Duodenal mucosa (tissue), 2 donors: ENCODE measurements at regions not wholly inside any gene's neighbourhood (a gene's known extent, or its start where the extent isn't known, plus 50 kb on each side); places are given as distances from the start of the nearest gene placed in this dataset.

Experiments used
- H3K27ac ChIP-seq: one replicate; pipeline ENCODE4 v1.7.0; 2013; ENCODE audit warnings: low read depth, low read length
- H3K27me3 ChIP-seq, 2 donors: one replicate each; pipeline ENCODE4 v1.7.0; 2013; ENCODE audit warnings: low read length in 2 of 2, control low read depth in 1 of 2; ENCODE audit not compliant: insufficient read depth in 2 of 2, control insufficient read depth in 1 of 2
- H3K36me3 ChIP-seq, 2 donors: one replicate each; pipeline ENCODE4 v1.7.0; 2013; ENCODE audit warnings: low read length in 2 of 2, control low read depth in 1 of 2; ENCODE audit not compliant: insufficient read depth in 2 of 2, control insufficient read depth in 1 of 2
- H3K4me1 ChIP-seq, 2 donors: one replicate each; pipeline ENCODE4 v1.7.0; 2013; ENCODE audit warnings: low read length in 2 of 2, control low read depth in 1 of 2; ENCODE audit not compliant: insufficient read depth in 2 of 2, control insufficient read depth in 1 of 2
- H3K4me3 ChIP-seq, 2 donors: one replicate each; pipeline ENCODE4 v1.7.0; 2013; ENCODE audit warnings: low read length in 2 of 2, low read depth in 1 of 2
- H3K9ac ChIP-seq, 2 donors: one replicate each; pipeline ENCODE4 v1.7.0; 2013; ENCODE audit warnings: low read length in 2 of 2, low read depth in 1 of 2
- H3K9me3 ChIP-seq, 2 donors: one replicate each; pipeline ENCODE4 v1.7.0; 2013; ENCODE audit warnings: low read length in 2 of 2, control low read depth in 1 of 2; ENCODE audit not compliant: control insufficient read depth in 1 of 2

DNA sequence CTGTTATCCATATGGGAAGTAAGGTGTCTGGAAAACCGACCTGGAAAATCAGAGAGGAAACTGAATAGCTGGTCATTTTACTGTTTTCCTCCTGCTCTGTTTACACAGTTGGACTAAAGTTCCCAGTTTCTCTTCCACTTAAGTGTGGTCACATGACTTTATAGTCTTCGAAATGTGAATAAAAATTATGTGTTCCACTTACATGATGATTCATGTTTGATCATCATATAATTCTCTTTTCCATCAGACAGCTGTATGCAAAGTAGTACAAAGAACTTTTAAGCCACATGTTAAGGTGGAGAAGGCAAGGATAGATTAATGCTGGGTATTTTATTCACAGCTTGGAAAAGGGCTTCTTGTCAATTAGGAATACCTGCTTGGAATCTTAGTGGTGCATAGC lies 525.5 kb upstream of the BCHE start:
- no peaks in the 10 kb centered on the region for H3K9me3 ChIP-seq
- H3K27ac ChIP-seq, result no peak overlapping the region
- no peaks in the 10 kb centered on the region for H3K27me3 ChIP-seq
- H3K4me1 ChIP-seq, result no peaks in the 10 kb centered on the region
- H3K9ac ChIP-seq, result no peak overlapping the region
- no peak overlapping the region for H3K4me3 ChIP-seq
- no peaks in the 10 kb centered on the region for H3K36me3 ChIP-seq

DNA sequence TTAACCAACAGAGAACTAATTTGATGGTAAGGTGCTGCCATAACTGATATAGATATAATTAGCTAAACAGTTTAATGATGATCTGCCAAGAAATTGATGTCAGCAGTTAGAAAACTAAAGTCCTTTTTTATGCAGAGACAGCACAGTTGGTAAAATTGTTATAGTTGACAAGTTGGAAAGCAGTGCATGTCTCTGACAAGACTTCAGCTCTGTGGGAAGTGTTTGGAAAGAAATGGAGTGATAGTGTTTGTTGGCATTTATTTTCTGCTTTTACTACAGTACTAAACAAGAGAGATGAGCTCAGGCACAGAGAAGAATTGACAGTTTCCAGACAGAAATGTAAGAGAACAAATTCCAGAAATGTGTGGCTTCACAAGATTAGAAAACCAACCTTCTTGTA lies 523.5 kb upstream of the BCHE start:
- no peaks in the 10 kb centered on the region for H3K27me3 ChIP-seq
- no peak overlapping the region for H3K4me3 ChIP-seq
- no peak overlapping the region for H3K27ac ChIP-seq

GRCh38 chr3:166351461-166351860 lies 514.2 kb upstream of the BCHE start:
- no peak overlapping the region for H3K4me3 ChIP-seq

More for the DNA sequence above, 523.5 kb upstream of the BCHE start:
- Histone ChIP-seq H3K36me3 (no peaks in the 10 kb centered on the region), H3K4me1 (no peaks in the 10 kb centered on the region), H3K9me3 (no peaks in the 10 kb centered on the region), H3K9ac (no peak overlapping the region)

GRCh38 chr3:166340604-166341266 lies 503.5 kb upstream of the BCHE start:
- no peaks in the 10 kb centered on the region for H3K9me3 ChIP-seq
- no peaks in the 10 kb centered on the region for H3K27me3 ChIP-seq
- H3K27ac ChIP-seq, result no peak overlapping the region
- H3K4me1 ChIP-seq, result no peaks in the 10 kb centered on the region
- no peak overlapping the region for H3K9ac ChIP-seq
- no peak overlapping the region for H3K4me3 ChIP-seq
- no peaks in the 10 kb centered on the region for H3K36me3 ChIP-seq

More at GRCh38 chr3:166351461-166351860, 514.2 kb upstream of the BCHE start:
- no peaks in the 10 kb centered on the region for H3K27me3 ChIP-seq
- no peak overlapping the region for H3K27ac ChIP-seq
- H3K9ac ChIP-seq, result no peak overlapping the region
- H3K4me1 ChIP-seq, result no peaks in the 10 kb centered on the region
- no peaks in the 10 kb centered on the region for H3K36me3 ChIP-seq
- peaks cover 0 to 4% of the 10 kb centered on the region in 2 donors for H3K9me3 ChIP-seq

GRCh38 chr3:166324401-166324800 lies 487.2 kb upstream of the BCHE start:
- H3K4me1 ChIP-seq, result no peaks in the 10 kb centered on the region
- no peak overlapping the region for H3K9ac ChIP-seq
- no peak overlapping the region for H3K4me3 ChIP-seq

DNA sequence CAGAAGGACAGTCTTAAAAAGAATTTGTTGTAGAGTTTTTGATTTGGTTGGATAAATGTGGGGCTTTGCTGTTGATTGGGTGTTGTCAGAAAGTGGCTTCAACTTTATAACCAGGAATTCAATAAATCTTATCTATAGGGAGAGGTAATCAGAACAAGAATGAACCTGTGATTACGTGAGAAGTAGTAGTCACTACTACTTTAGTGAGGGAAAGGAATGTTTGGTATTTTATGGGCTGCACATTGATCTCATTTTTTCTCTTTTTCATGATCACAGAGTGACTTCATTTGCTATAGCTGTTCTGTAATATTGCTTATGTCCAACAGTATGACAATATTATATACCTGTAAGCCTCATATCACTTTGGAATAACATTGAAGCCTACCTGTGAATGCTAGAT lies 485.2 kb upstream of the BCHE start:
- Histone ChIP-seq H3K9ac (no peak overlapping the region), H3K27ac (no peak overlapping the region), H3K9me3 (no peaks in the 10 kb centered on the region), H3K36me3 (no peaks in the 10 kb centered on the region), H3K27me3 (no peaks in the 10 kb centered on the region), H3K4me1 (no peaks in the 10 kb centered on the region), H3K4me3 (no peak overlapping the region)

More at GRCh38 chr3:166324401-166324800, 487.2 kb upstream of the BCHE start:
- Histone ChIP-seq H3K36me3 (no peaks in the 10 kb centered on the region), H3K27me3 (no peaks in the 10 kb centered on the region), H3K27ac (no peak overlapping the region), H3K9me3 (no peaks in the 10 kb centered on the region)

- Histone ChIP-seq H3K27ac (no peak overlapping the region), H3K4me1 (no peaks in the 10 kb centered on the region), H3K36me3 (no peaks in the 10 kb centered on the region), H3K9ac (no peak overlapping the region), H3K9me3 (no peaks in the 10 kb centered on the region), H3K27me3 (no peaks in the 10 kb centered on the region), H3K4me3 (no peak overlapping the region)
Measured at GRCh38 chr3:166307756-166308350, 470.6 kb upstream of the BCHE start.

- no peaks in the 10 kb centered on the region for H3K27me3 ChIP-seq
- H3K4me1 ChIP-seq, result no peaks in the 10 kb centered on the region
- H3K9me3 ChIP-seq, result no peaks in the 10 kb centered on the region
- no peak overlapping the region for H3K9ac ChIP-seq
- no peak overlapping the region for H3K4me3 ChIP-seq
- no peak overlapping the region for H3K27ac ChIP-seq
- no peaks in the 10 kb centered on the region for H3K36me3 ChIP-seq
Measured at GRCh38 chr3:166304584-166304983, 467.4 kb upstream of the BCHE start.

GRCh38 chr3:166303681-166304080 lies 466.5 kb upstream of the BCHE start:
- Histone ChIP-seq H3K9ac (no peak overlapping the region), H3K27me3 (no peaks in the 10 kb centered on the region), H3K9me3 (no peaks in the 10 kb centered on the region), H3K4me1 (no peaks in the 10 kb centered on the region), H3K27ac (no peak overlapping the region), H3K36me3 (no peaks in the 10 kb centered on the region), H3K4me3 (no peak overlapping the region)

- H3K9me3 ChIP-seq, result no peaks in the 10 kb centered on the region
- H3K27me3 ChIP-seq, result no peaks in the 10 kb centered on the region
- H3K4me3 ChIP-seq, result no peak overlapping the region
- no peak overlapping the region for H3K9ac ChIP-seq
- no peaks in the 10 kb centered on the region for H3K36me3 ChIP-seq
- H3K27ac ChIP-seq, result no peak overlapping the region
- no peaks in the 10 kb centered on the region for H3K4me1 ChIP-seq
Measured at GRCh38 chr3:166302331-166302730, 465.1 kb upstream of the BCHE start.
